ENCODE measurements at regions not wholly inside any gene's neighbourhood (a gene's known extent, or its start where the extent isn't known, plus 50 kb on each side); places are given as distances from the start of the nearest gene placed in this dataset.

DNA sequence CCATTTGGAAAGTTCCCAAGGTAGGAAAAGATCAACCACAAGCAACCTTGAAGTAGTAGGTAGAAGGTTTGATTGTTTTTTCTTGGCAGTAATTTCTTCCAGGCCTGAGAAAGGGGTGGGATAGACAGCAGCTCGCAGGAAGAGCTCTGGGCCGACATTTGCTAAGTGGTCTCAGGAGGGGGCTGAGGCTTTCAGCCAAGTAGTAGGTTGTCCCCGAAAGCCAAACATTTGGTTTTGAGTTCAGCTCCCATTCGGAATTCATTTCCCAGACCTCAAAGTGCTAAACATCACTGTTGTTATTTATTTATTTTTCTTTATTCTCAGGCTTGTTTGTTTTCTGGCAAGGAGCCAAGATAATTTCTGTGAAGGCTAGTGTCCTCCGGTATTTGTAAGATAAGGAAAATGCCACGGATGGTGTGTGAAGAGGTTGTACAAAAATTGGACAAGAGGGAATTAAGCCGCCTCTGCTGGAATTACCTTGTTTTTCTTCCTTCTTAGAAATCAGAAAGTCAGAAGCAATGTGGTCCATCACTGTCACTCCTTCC lies 112.1 kb downstream of the KIF4B start:
- no peak for TF ChIP-seq GATA2 (IDR thresholded peaks at IDR 0.05; ENCODE audit: low read depth, low read length)
- TF ChIP-seq GATA3 (IDR thresholded peaks at IDR 0.05; ENCODE audit: low read depth, low read length), result no peak

Measured in SH-SY5Y (cell line).